Astrocyte (in vitro differentiated cells and primary cell): ENCODE measurements at regions not wholly inside any gene's neighbourhood (a gene's known extent, or its start where the extent isn't known, plus 50 kb on each side); places are given as distances from the start of the nearest gene placed in this dataset.

ENCODE experiments used
- EZH2 ChIP-seq: IDR thresholded peaks from 2 replicates; pipeline ENCODE4 v1.6.1; 2012; ENCODE audit warnings: mild to moderate bottlenecking, low read length, inconsistent platforms; ENCODE audit not compliant: insufficient read depth
- TF ChIP-seq, protein P1 (sequence below): IDR thresholded peaks from 2 replicates; pipeline ENCODE4 v1.5.1; 2011; ENCODE audit warnings: low read depth, mild to moderate bottlenecking, inconsistent platforms, low read length, moderate library complexity; ENCODE audit not compliant: insufficient read depth

DNA sequence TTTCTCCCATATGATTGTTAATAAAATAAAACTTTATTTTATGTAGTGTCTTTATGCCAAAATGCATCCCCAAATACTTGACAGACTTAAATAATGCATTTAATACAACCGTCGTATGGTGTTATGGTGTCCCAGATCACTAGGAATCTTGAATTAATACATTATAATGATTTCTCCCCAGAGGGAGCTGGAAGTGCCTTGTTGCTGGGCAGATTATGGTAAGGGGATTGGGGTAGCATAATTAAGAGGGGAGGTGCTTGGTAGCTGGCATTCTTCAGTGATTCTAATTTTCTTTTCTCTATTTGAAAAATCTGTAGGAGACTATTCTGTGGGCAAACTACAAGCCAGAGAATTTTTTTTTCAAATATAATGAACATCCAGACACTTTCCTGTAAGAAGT is 1043.7 kb downstream of the ADGRL2 start:
- TF ChIP-seq, protein P1, sequence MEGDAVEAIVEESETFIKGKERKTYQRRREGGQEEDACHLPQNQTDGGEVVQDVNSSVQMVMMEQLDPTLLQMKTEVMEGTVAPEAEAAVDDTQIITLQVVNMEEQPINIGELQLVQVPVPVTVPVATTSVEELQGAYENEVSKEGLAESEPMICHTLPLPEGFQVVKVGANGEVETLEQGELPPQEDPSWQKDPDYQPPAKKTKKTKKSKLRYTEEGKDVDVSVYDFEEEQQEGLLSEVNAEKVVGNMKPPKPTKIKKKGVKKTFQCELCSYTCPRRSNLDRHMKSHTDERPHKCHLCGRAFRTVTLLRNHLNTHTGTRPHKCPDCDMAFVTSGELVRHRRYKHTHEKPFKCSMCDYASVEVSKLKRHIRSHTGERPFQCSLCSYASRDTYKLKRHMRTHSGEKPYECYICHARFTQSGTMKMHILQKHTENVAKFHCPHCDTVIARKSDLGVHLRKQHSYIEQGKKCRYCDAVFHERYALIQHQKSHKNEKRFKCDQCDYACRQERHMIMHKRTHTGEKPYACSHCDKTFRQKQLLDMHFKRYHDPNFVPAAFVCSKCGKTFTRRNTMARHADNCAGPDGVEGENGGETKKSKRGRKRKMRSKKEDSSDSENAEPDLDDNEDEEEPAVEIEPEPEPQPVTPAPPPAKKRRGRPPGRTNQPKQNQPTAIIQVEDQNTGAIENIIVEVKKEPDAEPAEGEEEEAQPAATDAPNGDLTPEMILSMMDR, result no peak
- TF ChIP-seq EZH2, result no peak
